HepG2 (cell line): ENCODE measurements at regions not wholly inside any gene's neighbourhood (a gene's known extent, or its start where the extent isn't known, plus 50 kb on each side); places are given as distances from the start of the nearest gene placed in this dataset.

Source experiments
- ATAC-seq: fragments of 200-7000 bp; cut with Tn5 transposase; 3 replicates; pipeline ENCODE4 v1.9.1; 2020; ENCODE audit warnings: mild to moderate bottlenecking, moderate library complexity
- BruUV-seq: library from RNA; stranded (reverse); fragments of 400-500 nt; replicated peaks from 2 replicates; lab custom pipeline; 2021; lab: Mats Ljungman, UMichigan
- CTCF ChIA-PET: fragments of 300-600 bp; formaldehyde crosslinking; extraction: SDS; loops from one replicate; lab custom pipeline; 2021; ENCODE audit warnings: low total read pairs, inconsistent platforms, low intra/inter-chr PET ratio; lab: Yijun Ruan, JAX
- POLR2A ChIA-PET: fragments of 350-600 bp; sonication (Branson Sonifier 250); formaldehyde crosslinking; loops from one replicate; lab custom pipeline; 2020; ENCODE audit warnings: antibody characterized with exemption, inconsistent platforms; lab: Yijun Ruan, JAX
- DNase-seq: peaks from one replicate; pipeline ENCODE4 v3.0.0-alpha.2; 2015; ENCODE audit warnings: low spot score
- FAIRE-seq: peaks from 3 replicates; lab custom pipeline; 2011; peaks lifted over from hg19 to GRCh38; lab: Jason Lieb, UNC
- H2AFZ ChIP-seq: one replicate; pipeline ENCODE4 v1.6.1; 2011; ENCODE audit warnings: low read length, inconsistent platforms
- H3K27ac ChIP-seq: fragments of 300-600 bp; 3 replicates; pipeline ENCODE4 v1.8.0; 2011; ENCODE audit warnings: mixed run types, mild to moderate bottlenecking, mixed read lengths, low read length, inconsistent platforms; ENCODE audit not compliant: insufficient read depth; ENCODE audit errors: extremely low read length
- H3K27me3 ChIP-seq, 2 experiments: fragments of 200-600 bp in 1 of 2; 2 replicates in 1 of 2; 3 replicates in 1 of 2; pipeline versions ENCODE4 v1.6.0 to v1.8.0; 2011; ENCODE audit warnings: low read length in 2 of 2, mild to moderate bottlenecking in 2 of 2, moderate library complexity in 2 of 2, inconsistent platforms in 1 of 2; ENCODE audit not compliant: insufficient read depth in 2 of 2, control insufficient read depth in 1 of 2
- H3K36me3 ChIP-seq, 2 experiments: fragments of 200-600 bp in 1 of 2; replicated peaks in 1 of 2; 2 replicates in 1 of 2; 3 replicates in 1 of 2; pipeline versions ENCODE4 v1.5.1 to v1.8.0; 2011; ENCODE audit warnings: low read length in 2 of 2, inconsistent platforms in 1 of 2; ENCODE audit not compliant: insufficient read depth in 2 of 2, control insufficient read depth in 1 of 2
- H3K4me1 ChIP-seq: 2 replicates; pipeline ENCODE4 v1.5.1; 2012; ENCODE audit warnings: low read length, inconsistent platforms; ENCODE audit not compliant: insufficient read depth
- H3K4me2 ChIP-seq: 2 replicates; pipeline ENCODE4 v1.6.0; 2011; ENCODE audit warnings: low read depth, low read length, inconsistent platforms
- H3K4me3 ChIP-seq, 3 experiments: fragments of 200-600 bp in 1 of 3; sonication (generic), shearing (Covaris generic) in 1 of 3; replicated peaks in 1 of 3; 2 replicates each; pipeline ENCODE4 v1.5.1; 2011 to 2016; ENCODE audit warnings: low read length in 3 of 3, inconsistent platforms in 2 of 3, low read depth in 2 of 3, mild to moderate bottlenecking in 2 of 3, control low read depth in 1 of 3, mixed read lengths in 1 of 3; ENCODE audit not compliant: insufficient read depth in 1 of 3
- H3K79me2 ChIP-seq: one replicate; pipeline ENCODE4 v1.6.1; 2011; ENCODE audit warnings: low read length, inconsistent platforms; ENCODE audit not compliant: insufficient read depth
- H3K9ac ChIP-seq: 2 replicates; pipeline ENCODE4 v1.6.0; 2011; ENCODE audit warnings: mild to moderate bottlenecking, low read depth, low read length, inconsistent platforms; ENCODE audit not compliant: insufficient read depth
- H3K9me3 ChIP-seq: 2 replicates; pipeline ENCODE4 v1.5.1; 2012; ENCODE audit warnings: mild to moderate bottlenecking, low read length
- H4K20me1 ChIP-seq: 2 replicates; pipeline ENCODE4 v1.6.0; 2011; ENCODE audit warnings: inconsistent platforms, mild to moderate bottlenecking, low read length, moderate library complexity; ENCODE audit not compliant: insufficient read depth
- AGO1 ChIP-seq: fragments of 200-400 bp; formaldehyde crosslinking; IDR thresholded peaks from 2 replicates; pipeline ENCODE4 v1.6.1; 2017; ENCODE audit warnings: mild to moderate bottlenecking, low read depth, low read length, moderate library complexity; ENCODE audit not compliant: poor library complexity, severe bottlenecking
- AKAP8 ChIP-seq: sonication (generic); formaldehyde crosslinking; IDR thresholded peaks from 2 replicates; pipeline ENCODE4 v1.5.1; 2020; ENCODE audit warnings: mild to moderate bottlenecking, missing genetic modification reagents
- EHMT2 ChIP-seq: fragments of 200-600 bp; sonication (generic); IDR thresholded peaks from 2 replicates; pipeline ENCODE4 v1.7.0; 2017; ENCODE audit warnings: antibody characterized with exemption, low read depth, low read length, borderline replicate concordance
- GMEB2 ChIP-seq: IDR thresholded peaks from 2 replicates; pipeline ENCODE4 v1.6.1; 2016; ENCODE audit warnings: missing biosample characterization, missing genetic modification reagents, low read depth
- GPN1 ChIP-seq: sonication (generic); formaldehyde crosslinking; IDR thresholded peaks from 2 replicates; pipeline ENCODE4 v1.5.1; 2020; ENCODE audit warnings: missing genetic modification reagents, borderline replicate concordance
- HNRNPL ChIP-seq: fragments of 200-400 bp; formaldehyde crosslinking; IDR thresholded peaks from 2 replicates; pipeline ENCODE4 v1.6.1; 2017; ENCODE audit warnings: mild to moderate bottlenecking, low read depth, low read length
- NCOA5 ChIP-seq: sonication (generic); formaldehyde crosslinking; IDR thresholded peaks from 2 replicates; pipeline ENCODE4 v1.4.0; 2020; ENCODE audit warnings: missing genetic modification reagents
- NFYB ChIP-seq: sonication (generic); formaldehyde crosslinking; IDR thresholded peaks from 2 replicates; pipeline ENCODE4 v1.4.0; 2020; ENCODE audit warnings: missing genetic modification reagents
- RXRA ChIP-seq: sonication (generic); formaldehyde crosslinking; IDR thresholded peaks from 2 replicates; pipeline ENCODE4 v1.5.1; 2020; ENCODE audit warnings: missing genetic modification reagents
- THAP11 ChIP-seq: IDR thresholded peaks from 2 replicates; pipeline ENCODE4 v1.6.1; 2016; ENCODE audit warnings: missing biosample characterization, missing genetic modification reagents
- ZFX ChIP-seq: sonication (generic); formaldehyde crosslinking; IDR thresholded peaks from 2 replicates; pipeline ENCODE4 v1.4.0; 2020; ENCODE audit warnings: mild to moderate bottlenecking, low read depth, missing genetic modification reagents, moderate library complexity
- ZNF775 ChIP-seq: sonication (generic); formaldehyde crosslinking; IDR thresholded peaks from 2 replicates; pipeline ENCODE4 v1.4.0; 2020; ENCODE audit warnings: missing genetic modification reagents, mild to moderate bottlenecking, moderate library complexity, borderline replicate concordance
- WGBS: methylation state at CpG from one replicate; pipeline ENCODE4 v1.1.6; 2017; ENCODE audit warnings: low lambda C conversion rate; 5-methylcytosine and 5-hydroxymethylcytosine counted together
- in situ Hi-C: cut with HindIII; loops from 2 replicates; pipeline ENCODE4 v1.10.0; 2017; ENCODE audit warnings: low pct_unique_long_range_greater_than_20kb; ENCODE audit not compliant: extremely low pct_ligation_motif_present
- intact Hi-C: fragments of 100-400 bp; cut with micrococcal nuclease; formaldehyde crosslinking; loops from one replicate; pipeline ENCODE4 v1.10.0; 2022; ENCODE audit not compliant: unreplicated experiment
- TF ChIP-seq, protein P1 (sequence below): sonication (generic); formaldehyde crosslinking; IDR thresholded peaks from 2 replicates; pipeline ENCODE4 v1.4.0; 2020; ENCODE audit warnings: mild to moderate bottlenecking, missing genetic modification reagents
- TF ChIP-seq, protein P2 (sequence below): IDR thresholded peaks from 2 replicates; pipeline ENCODE4 v1.6.1; 2016
- TF ChIP-seq, protein P3 (sequence below): IDR thresholded peaks from 2 replicates; pipeline ENCODE4 v1.6.1; 2016; ENCODE audit warnings: missing compliant biosample characterization, missing genetic modification reagents, borderline replicate concordance
- TF ChIP-seq, protein P4 (sequence below): sonication (generic); formaldehyde crosslinking; conservative IDR thresholded peaks from 2 replicates; pipeline ENCODE4 v1.4.0; 2020; ENCODE audit warnings: missing genetic modification reagents

DNA sequence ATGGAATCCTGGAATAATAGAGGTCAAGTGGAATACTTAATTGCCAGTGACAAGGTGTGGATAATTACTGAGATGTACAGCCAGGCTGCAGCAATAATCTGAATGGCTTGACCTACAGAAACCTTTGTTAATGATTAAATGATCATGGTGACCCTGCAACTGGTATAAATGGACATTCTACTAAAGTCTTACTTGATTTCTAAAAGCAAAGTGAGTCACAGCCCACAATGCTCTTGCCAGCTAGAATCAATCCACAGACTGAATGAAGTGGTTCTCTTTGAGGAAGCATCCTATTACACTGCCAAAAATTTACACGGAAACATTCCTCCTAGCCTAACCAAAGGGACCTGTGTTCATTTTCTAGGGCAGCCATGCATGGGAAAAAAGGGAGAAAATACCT, 518.5 kb downstream of the SOX5 start:
- no peak for FAIRE-seq
- no peak for ATAC-seq
- CTCF ChIA-PET = no interaction called here

More for the DNA sequence above, 518.5 kb downstream of the SOX5 start:
- H3K36me3 ChIP-seq = no peaks in the 10 kb centered on the region
- H3K9me3 ChIP-seq = no peaks in the 10 kb centered on the region
- intact Hi-C loops (no loop called here), in situ Hi-C loops (no loop called here)
- DNase-seq = no peak
- H4K20me1 ChIP-seq = no peaks in the 10 kb centered on the region
- no peaks in the 10 kb centered on the region for H3K79me2 ChIP-seq
- H3K4me3 ChIP-seq = no peak overlapping the region
- no TSS peak for BruUV-seq
- H2AFZ ChIP-seq = no peak overlapping the region
- H3K4me1 ChIP-seq = no peaks in the 10 kb centered on the region
- no peak overlapping the region for H3K27ac ChIP-seq
- TF ChIP-seq EHMT2 = no peak
- no peak for TF ChIP-seq AGO1
- no peak for TF ChIP-seq THAP11 (CRISPR knock-in tag)
- no peak for TF ChIP-seq ZNF775 (CRISPR knock-in tag)
- TF ChIP-seq HNRNPL = no peak
- TF ChIP-seq GMEB2 (CRISPR knock-in tag) = no peak
- TF ChIP-seq AKAP8 (CRISPR knock-in tag) = no peak
- no peak for TF ChIP-seq NFYB (CRISPR knock-in tag)
- TF ChIP-seq, protein P1, sequence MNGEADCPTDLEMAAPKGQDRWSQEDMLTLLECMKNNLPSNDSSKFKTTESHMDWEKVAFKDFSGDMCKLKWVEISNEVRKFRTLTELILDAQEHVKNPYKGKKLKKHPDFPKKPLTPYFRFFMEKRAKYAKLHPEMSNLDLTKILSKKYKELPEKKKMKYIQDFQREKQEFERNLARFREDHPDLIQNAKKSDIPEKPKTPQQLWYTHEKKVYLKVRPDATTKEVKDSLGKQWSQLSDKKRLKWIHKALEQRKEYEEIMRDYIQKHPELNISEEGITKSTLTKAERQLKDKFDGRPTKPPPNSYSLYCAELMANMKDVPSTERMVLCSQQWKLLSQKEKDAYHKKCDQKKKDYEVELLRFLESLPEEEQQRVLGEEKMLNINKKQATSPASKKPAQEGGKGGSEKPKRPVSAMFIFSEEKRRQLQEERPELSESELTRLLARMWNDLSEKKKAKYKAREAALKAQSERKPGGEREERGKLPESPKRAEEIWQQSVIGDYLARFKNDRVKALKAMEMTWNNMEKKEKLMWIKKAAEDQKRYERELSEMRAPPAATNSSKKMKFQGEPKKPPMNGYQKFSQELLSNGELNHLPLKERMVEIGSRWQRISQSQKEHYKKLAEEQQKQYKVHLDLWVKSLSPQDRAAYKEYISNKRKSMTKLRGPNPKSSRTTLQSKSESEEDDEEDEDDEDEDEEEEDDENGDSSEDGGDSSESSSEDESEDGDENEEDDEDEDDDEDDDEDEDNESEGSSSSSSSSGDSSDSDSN = no peak
- TF ChIP-seq RXRA = no peak
- TF ChIP-seq GPN1 (CRISPR knock-in tag) = no peak
- TF ChIP-seq, protein P2, sequence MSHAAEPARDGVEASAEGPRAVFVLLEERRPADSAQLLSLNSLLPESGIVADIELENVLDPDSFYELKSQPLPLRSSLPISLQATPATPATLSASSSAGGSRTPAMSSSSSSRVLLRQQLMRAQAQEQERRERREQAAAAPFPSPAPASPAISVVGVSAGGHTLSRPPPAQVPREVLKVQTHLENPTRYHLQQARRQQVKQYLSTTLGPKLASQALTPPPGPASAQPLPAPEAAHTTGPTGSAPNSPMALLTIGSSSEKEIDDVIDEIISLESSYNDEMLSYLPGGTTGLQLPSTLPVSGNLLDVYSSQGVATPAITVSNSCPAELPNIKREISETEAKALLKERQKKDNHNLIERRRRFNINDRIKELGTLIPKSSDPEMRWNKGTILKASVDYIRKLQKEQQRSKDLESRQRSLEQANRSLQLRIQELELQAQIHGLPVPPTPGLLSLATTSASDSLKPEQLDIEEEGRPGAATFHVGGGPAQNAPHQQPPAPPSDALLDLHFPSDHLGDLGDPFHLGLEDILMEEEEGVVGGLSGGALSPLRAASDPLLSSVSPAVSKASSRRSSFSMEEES (CRISPR knock-in tag) = no peak
- no peak for TF ChIP-seq ZFX (CRISPR knock-in tag)
- TF ChIP-seq, protein P3, sequence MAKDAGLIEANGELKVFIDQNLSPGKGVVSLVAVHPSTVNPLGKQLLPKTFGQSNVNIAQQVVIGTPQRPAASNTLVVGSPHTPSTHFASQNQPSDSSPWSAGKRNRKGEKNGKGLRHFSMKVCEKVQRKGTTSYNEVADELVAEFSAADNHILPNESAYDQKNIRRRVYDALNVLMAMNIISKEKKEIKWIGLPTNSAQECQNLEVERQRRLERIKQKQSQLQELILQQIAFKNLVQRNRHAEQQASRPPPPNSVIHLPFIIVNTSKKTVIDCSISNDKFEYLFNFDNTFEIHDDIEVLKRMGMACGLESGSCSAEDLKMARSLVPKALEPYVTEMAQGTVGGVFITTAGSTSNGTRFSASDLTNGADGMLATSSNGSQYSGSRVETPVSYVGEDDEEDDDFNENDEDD (CRISPR knock-in tag) = no peak
- TF ChIP-seq, protein P4, sequence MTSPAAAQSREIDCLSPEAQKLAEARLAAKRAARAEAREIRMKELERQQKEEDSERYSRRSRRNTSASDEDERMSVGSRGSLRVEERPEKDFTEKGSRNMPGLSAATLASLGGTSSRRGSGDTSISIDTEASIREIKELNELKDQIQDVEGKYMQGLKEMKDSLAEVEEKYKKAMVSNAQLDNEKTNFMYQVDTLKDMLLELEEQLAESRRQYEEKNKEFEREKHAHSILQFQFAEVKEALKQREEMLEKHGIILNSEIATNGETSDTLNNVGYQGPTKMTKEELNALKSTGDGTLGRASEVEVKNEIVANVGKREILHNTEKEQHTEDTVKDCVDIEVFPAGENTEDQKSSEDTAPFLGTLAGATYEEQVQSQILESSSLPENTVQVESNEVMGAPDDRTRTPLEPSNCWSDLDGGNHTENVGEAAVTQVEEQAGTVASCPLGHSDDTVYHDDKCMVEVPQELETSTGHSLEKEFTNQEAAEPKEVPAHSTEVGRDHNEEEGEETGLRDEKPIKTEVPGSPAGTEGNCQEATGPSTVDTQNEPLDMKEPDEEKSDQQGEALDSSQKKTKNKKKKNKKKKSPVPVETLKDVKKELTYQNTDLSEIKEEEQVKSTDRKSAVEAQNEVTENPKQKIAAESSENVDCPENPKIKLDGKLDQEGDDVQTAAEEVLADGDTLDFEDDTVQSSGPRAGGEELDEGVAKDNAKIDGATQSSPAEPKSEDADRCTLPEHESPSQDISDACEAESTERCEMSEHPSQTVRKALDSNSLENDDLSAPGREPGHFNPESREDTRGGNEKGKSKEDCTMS = no peak
- no peak for TF ChIP-seq NCOA5 (CRISPR knock-in tag)
- POLR2A ChIA-PET = no interaction called here
- no peak overlapping the region for H3K9ac ChIP-seq
- 44% methylated on average over 1 of the region's 1 CpG for WGBS
- no peaks in the 10 kb centered on the region for H3K27me3 ChIP-seq
- H3K4me2 ChIP-seq = no peak overlapping the region
